Hepatic stellate cell (primary cell): ENCODE measurements at regions not wholly inside any gene's neighbourhood (a gene's known extent, or its start where the extent isn't known, plus 50 kb on each side); places are given as distances from the start of the nearest gene placed in this dataset.

Experiments
- DNase-seq: peaks from one replicate; pipeline ENCODE4 v3.0.0; 2011; ENCODE audit warnings: low spot score

DNA sequence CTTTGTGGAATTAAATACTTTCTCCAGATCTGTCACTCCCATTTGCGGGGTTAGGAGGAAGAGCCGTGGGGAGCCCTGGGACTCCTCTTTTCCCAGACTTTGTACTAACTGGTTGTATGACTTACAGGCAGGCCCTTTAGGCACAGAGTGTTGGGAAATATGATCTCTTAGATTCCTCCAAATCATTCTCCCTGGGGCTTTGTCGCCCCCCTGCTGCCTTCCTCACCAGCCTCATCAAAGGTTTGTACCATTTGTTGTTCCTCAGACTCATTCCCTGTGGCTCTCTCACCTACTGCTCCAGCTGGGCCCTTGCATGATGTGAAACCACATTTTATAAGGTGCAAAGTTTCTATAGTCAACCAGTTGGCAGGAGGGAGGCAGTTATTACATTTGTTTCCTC, 56.4 kb downstream of the CRYGS start:
- DNase-seq, result no peak

- DNase-seq, result no peak
These were observed 57.1 kb downstream of the CRYGS start for GRCh38 chr3:186487037-186487436.

DNA sequence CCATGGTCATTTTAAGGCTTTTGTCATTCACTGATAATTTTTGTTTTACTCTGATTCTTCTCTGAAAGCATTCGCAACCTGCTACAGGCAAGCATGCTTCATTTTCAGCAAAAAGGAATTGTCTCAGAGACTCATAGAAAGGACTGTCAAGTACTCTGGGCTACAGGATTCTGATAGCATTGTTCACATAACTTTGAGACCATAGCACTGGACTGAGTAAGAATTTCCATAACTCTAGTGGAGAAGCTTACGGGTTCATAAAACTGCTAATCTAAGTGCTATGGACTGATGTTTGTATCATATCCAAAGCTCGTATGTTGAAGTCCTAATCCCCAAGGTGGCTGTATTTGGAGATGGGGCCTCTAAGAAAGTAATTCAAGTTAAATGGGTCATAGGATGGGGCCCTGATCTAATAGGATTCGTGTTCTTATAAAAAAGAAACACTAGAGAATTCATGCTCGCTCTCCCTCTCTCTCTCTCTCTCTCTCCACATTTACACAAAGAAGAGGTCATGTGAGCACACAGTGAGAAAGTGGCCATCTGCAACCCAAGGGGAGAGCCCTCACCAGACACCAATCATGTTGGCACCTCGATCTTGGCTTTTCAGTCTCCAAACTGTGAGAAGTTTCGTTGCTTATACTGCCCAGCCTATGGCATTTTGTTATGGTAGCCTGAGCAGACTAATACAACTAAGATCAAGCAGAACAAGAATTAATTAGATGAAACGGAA, 60.4 kb downstream of the CRYGS start:
- no peak for DNase-seq

- DNase-seq, result no peak
These were observed 62.7 kb downstream of the CRYGS start for GRCh38 chr3:186481526-186481925.

- DNase-seq, result no peak
These were observed 66.3 kb downstream of the CRYGS start for GRCh38 chr3:186477876-186478275.

GRCh38 chr3:186477033-186477432, 67.1 kb downstream of the CRYGS start:
- DNase-seq, result no peak

DNA sequence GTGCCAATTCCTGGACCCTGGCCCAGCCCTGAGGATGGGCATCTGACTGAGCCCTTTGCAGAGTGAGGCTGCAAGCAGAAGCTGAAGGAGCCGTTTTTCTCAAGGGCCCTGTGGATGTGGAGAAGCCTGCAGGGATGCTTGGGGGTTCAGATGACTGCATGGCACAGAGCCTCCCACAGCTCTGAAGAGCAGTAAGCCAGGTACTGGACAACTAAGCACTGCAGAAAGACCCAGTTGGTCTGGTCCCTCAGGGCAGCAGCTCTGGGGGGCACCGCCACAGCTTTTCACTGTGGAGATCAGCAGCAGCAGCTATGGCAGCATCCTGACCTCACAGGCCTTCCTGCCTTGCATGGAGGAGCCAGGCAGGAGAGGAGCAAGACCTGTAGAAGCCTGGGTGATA, 67.6 kb downstream of the CRYGS start:
- no peak for DNase-seq

DNA sequence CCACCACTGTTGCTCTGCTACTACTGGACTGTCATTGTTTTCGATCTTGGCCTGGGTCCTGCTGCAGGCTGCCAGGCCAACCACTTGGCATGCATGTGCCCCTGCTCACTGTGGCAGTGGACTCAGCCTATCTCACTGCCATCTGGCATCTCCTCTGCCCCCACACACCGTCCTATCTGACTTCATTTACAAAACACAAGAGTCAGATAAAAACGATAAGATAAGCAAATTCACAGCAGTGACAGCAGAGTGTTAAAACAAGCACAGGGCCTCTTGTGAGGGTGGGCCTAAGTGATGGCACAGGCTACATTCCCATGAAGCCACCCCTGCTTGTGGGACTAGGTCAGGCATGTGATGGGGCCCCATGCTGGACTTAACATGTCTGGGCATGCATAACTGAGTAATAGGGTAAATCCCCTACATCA, 68.1 kb downstream of the CRYGS start:
- DNase-seq, result no peak

GRCh38 chr3:186473166-186473565, 71.0 kb downstream of the CRYGS start:
- DNase-seq, result no peak

GRCh38 chr3:186472456-186473008, 71.6 kb downstream of the CRYGS start:
- no peak for DNase-seq

GRCh38 chr3:186471771-186472170, 72.4 kb downstream of the CRYGS start:
- no peak for DNase-seq

- no peak for DNase-seq
These were observed 74.7 kb downstream of the CRYGS start for GRCh38 chr3:186469525-186469924.

DNA sequence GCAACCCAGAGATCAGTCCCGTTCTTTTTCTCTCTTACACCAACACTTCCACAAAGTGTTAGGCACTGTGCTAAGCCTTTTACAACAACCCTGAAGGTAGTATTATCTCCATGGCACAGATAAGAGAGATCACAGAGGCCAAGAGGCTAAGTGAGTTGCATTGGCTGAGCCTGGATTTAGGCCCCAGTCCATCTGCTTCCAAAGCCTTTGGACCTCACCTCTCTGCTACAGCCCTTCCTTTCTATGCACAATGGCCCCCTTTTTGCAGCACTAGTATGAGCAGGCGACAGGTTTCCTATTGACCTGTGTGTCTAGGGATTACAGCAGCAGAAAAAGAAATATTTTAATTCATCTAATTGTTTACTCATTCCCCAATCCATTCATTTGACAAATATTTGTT, 76.2 kb downstream of the CRYGS start:
- DNase-seq, result no peak

DNA sequence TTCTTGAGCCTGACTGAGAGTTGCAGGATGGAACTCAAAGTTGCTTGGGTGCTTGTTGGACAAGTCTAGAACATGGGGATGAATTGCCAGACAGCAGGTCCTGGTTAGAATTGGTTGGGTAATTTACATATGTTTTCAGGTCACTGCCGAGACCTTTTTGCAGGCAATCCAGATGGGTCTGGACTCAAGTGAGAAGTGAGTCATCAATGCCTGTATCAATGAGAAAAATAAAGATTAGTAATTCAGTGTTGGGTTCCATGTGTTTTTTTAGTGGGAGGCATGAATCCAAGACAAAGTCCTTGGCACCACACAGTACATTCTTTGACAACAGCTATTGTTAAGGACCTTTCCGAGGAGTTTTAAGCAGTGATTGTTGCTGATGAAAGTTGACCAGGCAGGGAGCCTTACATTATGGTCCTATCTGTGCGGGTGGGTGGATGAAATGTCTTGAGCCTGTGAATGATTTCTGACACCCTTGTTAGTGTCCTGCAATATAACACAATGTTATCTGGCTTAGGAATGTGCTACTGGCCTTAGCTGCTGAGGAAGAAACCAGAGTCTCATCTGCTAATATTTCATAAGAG, 77.7 kb downstream of the CRYGS start:
- no peak for DNase-seq

- DNase-seq, result no peak
These were observed 78.7 kb downstream of the CRYGS start for GRCh38 chr3:186465508-186465907.

- DNase-seq, result no peak
These were observed 79.6 kb downstream of the CRYGS start for GRCh38 chr3:186464424-186465093.

DNA sequence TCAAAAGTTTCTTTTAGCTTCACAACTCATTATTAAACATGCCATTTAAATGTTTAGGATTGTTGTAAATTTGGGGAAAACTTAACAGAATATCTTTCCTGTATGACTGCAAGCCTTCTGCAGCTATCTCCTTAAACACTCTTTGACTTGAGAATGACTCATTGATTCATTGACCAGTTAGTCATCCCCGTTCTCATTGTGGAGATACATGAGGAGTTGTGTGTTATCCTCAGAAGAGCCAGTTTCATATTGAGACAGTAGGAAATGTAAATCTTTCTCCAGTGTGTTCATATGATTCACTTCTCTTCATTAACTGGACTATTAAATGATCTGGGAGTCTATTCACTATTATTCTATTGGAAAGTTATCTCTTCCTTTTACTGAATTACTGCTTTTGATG, 83.0 kb downstream of the CRYGS start:
- peak; percentile 22 for DNase-seq

DNA sequence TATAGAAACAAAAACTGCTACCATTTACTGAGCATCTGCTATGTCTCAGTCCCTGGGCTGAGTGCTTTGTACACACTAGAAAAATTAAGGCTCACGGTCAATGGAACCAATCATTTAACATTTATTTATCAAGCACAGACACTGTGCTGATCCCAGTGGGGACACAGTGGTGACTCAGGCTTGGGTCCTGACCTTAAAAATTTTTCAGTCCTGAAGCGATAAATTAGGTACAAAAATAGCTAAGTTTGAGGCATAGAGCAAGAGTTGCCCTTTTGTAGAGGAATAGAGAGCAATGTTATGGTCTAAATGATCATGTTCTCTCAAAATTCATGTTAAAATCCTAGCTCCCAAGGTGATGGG, 85.1 kb downstream of the CRYGS start:
- no peak for DNase-seq

GRCh38 chr3:186458306-186459107, 85.7 kb downstream of the CRYGS start:
- DNase-seq, result no peak

- DNase-seq, result no peak
These were observed 86.9 kb downstream of the CRYGS start for GRCh38 chr3:186457236-186457635.

- DNase-seq, result no peak
These were observed 87.4 kb downstream of the CRYGS start for GRCh38 chr3:186456731-186457191.
